Left ventricle myocardium superior (tissue), 1 donor: ENCODE measurements at regions not wholly inside any gene's neighbourhood (a gene's known extent, or its start where the extent isn't known, plus 50 kb on each side); places are given as distances from the start of the nearest gene placed in this dataset.
"Not testable (repeated sequence)": the region's sequence is repeated elsewhere in the genome, so short reads cannot be mapped to it uniquely, and the experiment has no call there.

Experiments used
- ATAC-seq: fragments of 200-7000 bp; cut with Tn5 transposase; one replicate; pipeline ENCODE4 v1.9.1; 2020; ENCODE audit warnings: mild to moderate bottlenecking, moderate library complexity
- DNase-seq: peaks from one replicate; pipeline ENCODE4 v3.0.0-alpha.2; 2020
- intact Hi-C: fragments of 100-400 bp; cut with micrococcal nuclease; formaldehyde crosslinking; loops from one replicate; pipeline ENCODE4 v1.11.0; 2022
- donor health status: DM: no; HTN: yes; CAD: no; lungs with severe emphysema.

GRCh38 chr4:107349266-107349665 lies 313.2 kb upstream of the DKK2 start:
- no peak for ATAC-seq
- intact Hi-C loops = no loop called here
- DNase-seq = no peak

GRCh38 chr4:107348188-107349050 lies 312.3 kb upstream of the DKK2 start:
- intact Hi-C loops = no loop called here
- ATAC-seq = no peak
- no peak for DNase-seq

DNA sequence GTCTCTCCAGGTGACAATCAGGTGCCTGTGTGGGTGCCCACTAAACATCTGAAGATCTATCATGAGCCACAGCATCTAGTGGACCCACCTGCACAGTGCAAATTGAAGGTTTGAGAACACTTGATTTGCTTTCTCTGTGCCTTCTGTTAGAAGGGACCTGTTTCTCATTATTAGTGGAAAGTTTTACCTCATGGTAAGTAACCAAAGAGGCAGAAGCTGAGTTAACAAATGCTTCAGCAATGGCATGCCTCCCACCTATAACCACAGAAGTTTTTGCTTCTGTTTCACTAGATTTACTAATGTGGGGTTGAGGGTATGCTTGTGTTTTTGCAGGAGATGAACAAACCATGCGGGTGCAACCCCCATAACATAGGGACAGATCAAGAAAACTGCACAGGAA lies 297.4 kb upstream of the DKK2 start:
- intact Hi-C loops = no loop called here
- no peak for DNase-seq
- no peak for ATAC-seq

DNA sequence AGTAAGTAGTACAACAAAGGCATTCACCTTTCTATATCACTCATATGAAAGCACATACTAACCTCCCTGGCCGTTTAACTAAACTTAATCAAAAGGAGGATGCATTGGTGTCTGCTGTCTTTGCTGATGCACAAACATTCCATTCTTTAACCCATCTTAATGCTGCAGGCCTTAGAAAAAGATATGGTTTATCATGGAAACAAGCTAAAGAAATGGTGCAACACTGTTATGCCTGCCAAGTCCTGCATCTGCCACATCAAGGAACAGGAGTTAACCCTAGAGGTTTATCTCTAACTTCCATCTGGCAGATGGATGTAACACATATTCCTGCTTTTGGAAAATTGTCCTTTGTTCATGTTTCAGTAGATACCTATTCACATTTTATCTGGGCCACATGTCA lies 296.5 kb upstream of the DKK2 start:
- intact Hi-C loops, DNase-seq, ATAC-seq: not testable (repeated sequence)

DNA sequence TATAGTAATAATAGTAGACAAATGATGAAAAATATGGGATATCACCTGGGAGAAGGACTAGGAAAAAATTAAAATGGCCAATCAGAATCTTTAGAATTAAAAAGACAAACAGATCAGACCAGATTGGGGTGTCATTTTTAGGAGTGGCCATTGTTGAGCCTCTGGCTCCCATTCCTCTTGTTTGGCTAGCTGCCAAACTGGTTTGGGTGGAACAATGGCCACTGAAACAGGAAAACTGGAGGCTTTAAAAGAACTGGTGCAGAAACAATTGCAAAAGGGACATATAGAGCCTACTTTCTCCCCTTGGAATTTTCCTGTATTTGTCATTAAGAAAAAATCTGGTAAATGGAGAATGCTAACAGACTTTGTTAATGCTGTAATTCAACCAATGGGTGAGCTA lies 294.8 kb upstream of the DKK2 start:
- no peak for DNase-seq
- no peak for ATAC-seq
- intact Hi-C loops = no loop called here

GRCh38 chr4:107319386-107319785 lies 283.3 kb upstream of the DKK2 start:
- intact Hi-C loops = no loop called here
- DNase-seq = no peak
- no peak for ATAC-seq

GRCh38 chr4:107318078-107318477 lies 282.0 kb upstream of the DKK2 start:
- no peak for DNase-seq
- intact Hi-C loops = no loop called here
- no peak for ATAC-seq

- DNase-seq (no peak), ATAC-seq (no peak)
- intact Hi-C loops = no loop called here
Observed at GRCh38 chr4:107317611-107318010, 281.5 kb upstream of the DKK2 start.

- DNase-seq (no peak), ATAC-seq (no peak)
- intact Hi-C loops = no loop called here
Observed at GRCh38 chr4:107315584-107315983, 279.5 kb upstream of the DKK2 start.

GRCh38 chr4:107314156-107314555 lies 278.0 kb upstream of the DKK2 start:
- intact Hi-C loops = no loop called here
- DNase-seq (no peak), ATAC-seq (no peak)

DNA sequence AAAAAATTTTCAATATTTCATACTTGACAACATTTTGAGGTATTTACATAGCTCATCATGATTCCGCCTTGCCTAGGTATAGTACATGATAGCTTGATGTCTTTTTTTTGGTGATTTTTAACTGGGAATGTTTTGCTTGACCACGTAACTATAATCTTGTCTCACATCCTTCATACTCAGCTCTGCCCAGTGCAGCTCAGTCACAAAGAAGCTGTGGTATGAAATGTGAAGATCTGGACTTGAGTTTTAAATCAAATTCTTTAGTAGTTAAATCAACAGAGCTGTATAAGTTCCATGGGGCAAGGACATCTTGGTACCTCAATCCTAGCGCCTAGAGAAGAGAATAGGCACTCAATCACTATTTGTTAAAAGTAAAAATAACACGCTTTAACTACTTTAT lies 276.3 kb upstream of the DKK2 start:
- DNase-seq = no peak
- ATAC-seq = no peak

DNA sequence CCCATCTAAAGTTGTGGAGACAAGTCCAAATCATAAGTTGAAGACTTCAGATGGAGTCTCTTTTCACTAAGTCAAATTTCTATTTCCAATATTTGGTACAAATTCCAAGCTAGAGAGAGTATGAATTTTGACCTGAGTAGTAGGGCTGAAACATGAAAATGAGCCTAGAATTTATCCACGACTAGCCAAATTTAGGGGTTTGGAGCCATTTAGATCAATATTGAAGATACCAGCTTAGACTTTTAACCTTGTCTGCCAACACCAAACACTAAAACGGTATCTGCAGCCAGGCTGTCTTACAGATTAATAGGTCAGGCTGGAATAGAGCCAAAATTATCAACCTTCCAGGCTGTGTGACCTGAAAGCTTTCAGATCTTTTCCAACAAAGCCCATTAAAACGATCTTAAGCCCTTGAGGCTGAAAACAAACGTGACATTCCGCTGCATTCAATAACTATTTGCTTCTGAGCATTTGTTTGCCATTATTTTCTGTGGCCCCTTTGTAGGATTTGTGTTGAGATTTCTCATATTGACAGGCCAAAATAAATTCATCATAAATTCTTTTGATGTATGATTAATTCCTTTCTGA lies 268.7 kb upstream of the DKK2 start:
- intact Hi-C loops = no loop called here
- DNase-seq = no peak
- no peak for ATAC-seq

More for the DNA sequence above, 276.3 kb upstream of the DKK2 start:
- intact Hi-C loops = no loop called here

GRCh38 chr4:107299646-107300045 lies 263.5 kb upstream of the DKK2 start:
- intact Hi-C loops = no loop called here
- no peak for ATAC-seq

DNA sequence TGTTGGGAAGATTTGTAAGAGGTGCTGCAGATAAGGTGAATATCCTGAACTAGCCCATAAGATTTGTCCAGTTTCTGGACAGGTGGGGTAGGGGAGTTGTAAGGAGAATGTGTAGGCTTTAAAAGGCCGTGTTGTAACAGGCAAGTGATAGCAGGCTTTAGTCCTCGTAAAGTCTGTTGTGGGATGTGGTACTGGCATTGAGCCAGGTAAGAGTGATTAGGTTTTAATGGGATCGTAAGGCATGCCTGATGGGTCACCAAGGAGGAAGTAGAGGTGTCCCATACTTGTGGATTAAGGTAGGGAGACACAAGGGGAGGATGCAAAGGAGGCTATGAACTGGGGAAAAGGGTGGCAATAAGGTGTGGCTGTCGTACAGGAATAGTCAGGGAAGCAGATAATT lies 256.9 kb upstream of the DKK2 start:
- intact Hi-C loops = no loop called here
- no peak for ATAC-seq
- DNase-seq = no peak

More at GRCh38 chr4:107299646-107300045, 263.5 kb upstream of the DKK2 start:
- DNase-seq = no peak

- ATAC-seq (no peak), DNase-seq (no peak)
- intact Hi-C loops = no loop called here
Observed at GRCh38 chr4:107283587-107284559, 247.8 kb upstream of the DKK2 start.

DNA sequence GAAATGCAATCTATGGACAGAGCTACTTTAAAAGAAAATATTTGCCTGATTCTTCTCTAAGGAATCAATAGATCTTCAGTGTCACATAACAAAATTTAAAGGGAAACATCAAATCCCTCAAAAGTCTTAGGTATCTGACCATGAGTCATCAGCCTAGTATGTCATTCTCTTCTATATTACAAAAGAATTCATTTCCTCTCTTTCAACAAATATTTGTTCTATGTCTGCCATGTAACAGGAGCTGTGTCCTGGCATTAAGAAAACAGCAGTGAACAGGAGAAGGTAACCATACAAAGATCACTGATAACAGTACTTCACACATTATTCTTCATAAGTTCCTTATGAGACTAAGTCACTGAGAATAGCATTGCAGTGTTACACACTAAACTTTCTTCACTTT lies 243.6 kb upstream of the DKK2 start:
- ATAC-seq (no peak), DNase-seq (no peak)
- intact Hi-C loops = no loop called here

- DNase-seq (no peak), ATAC-seq (no peak)
- intact Hi-C loops = no loop called here
Observed at GRCh38 chr4:107278791-107279483, 242.8 kb upstream of the DKK2 start.

- ATAC-seq (no peak), DNase-seq (no peak)
- intact Hi-C loops = no loop called here
Observed at GRCh38 chr4:107276052-107276451, 239.9 kb upstream of the DKK2 start.

DNA sequence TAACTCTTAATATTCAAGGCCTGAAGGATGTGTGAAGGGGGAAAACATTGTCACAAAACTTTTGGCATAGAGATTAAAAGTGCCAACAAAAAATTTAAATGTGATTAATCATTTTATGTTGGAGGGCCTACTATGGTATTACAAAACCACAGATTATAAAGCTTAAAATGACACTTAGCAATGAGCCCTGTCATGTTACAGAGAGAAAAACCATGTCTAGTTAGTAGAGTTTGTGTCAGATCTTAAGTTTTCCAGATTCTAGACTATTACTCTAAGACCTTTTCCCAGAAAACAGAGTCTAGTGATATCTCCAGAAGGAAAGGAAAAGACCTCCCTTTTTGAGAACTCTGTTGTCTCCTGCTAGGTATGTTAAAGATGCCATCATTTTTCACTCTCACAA lies 239.1 kb upstream of the DKK2 start:
- ATAC-seq (no peak), DNase-seq (no peak)
- intact Hi-C loops = no loop called here
